ENCODE measurements at regions not wholly inside any gene's neighbourhood (a gene's known extent, or its start where the extent isn't known, plus 50 kb on each side); places are given as distances from the start of the nearest gene placed in this dataset.
"Not testable (repeated sequence)": the region's sequence is repeated elsewhere in the genome, so short reads cannot be mapped to it uniquely, and the experiment has no call there.

GRCh38 chr20:41783423-41784208 lies 165.4 kb upstream of the CHD6 start:
- no peak for DNase-seq (ENCODE audit: low read depth)

GRCh38 chr20:41782730-41783406 lies 164.7 kb upstream of the CHD6 start:
- DNase-seq (ENCODE audit: low read depth): no peak

GRCh38 chr20:41782255-41782654 lies 164.1 kb upstream of the CHD6 start:
- DNase-seq (ENCODE audit: low read depth): no peak

- DNase-seq (ENCODE audit: low read depth): no peak
Measured at GRCh38 chr20:41776421-41776820, 158.2 kb upstream of the CHD6 start.

- no peak for DNase-seq (ENCODE audit: low read depth)
Measured at GRCh38 chr20:41774291-41774690, 156.1 kb upstream of the CHD6 start.

- no peak for DNase-seq (ENCODE audit: low read depth)
Measured at GRCh38 chr20:41770965-41771364, 152.8 kb upstream of the CHD6 start.

- DNase-seq (ENCODE audit: low read depth): no peak
Measured at GRCh38 chr20:41770427-41770826, 152.2 kb upstream of the CHD6 start.

GRCh38 chr20:41769592-41770018 lies 151.4 kb upstream of the CHD6 start:
- no peak for DNase-seq (ENCODE audit: low read depth)

GRCh38 chr20:41750137-41750536 lies 132.0 kb upstream of the CHD6 start:
- DNase-seq (ENCODE audit: low read depth): no peak

GRCh38 chr20:41748756-41749582 lies 130.8 kb upstream of the CHD6 start:
- no peak for DNase-seq (ENCODE audit: low read depth)

- DNase-seq (ENCODE audit: low read depth): no peak
Measured at GRCh38 chr20:41748051-41748450, 129.9 kb upstream of the CHD6 start.

- no peak for DNase-seq (ENCODE audit: low read depth)
Measured at GRCh38 chr20:41747226-41747625, 129.0 kb upstream of the CHD6 start.

- DNase-seq (ENCODE audit: low read depth): no peak
Measured at GRCh38 chr20:41746635-41747034, 128.5 kb upstream of the CHD6 start.

- DNase-seq (ENCODE audit: low read depth): no peak
Measured at GRCh38 chr20:41738604-41739206, 120.5 kb upstream of the CHD6 start.

GRCh38 chr20:41735949-41736348 lies 117.8 kb upstream of the CHD6 start:
- no peak for DNase-seq (ENCODE audit: low read depth)

- DNase-seq (ENCODE audit: low read depth): peak; percentile 4
Measured at GRCh38 chr20:41734506-41734945, 116.3 kb upstream of the CHD6 start.

GRCh38 chr20:41733151-41733550 lies 115.0 kb upstream of the CHD6 start:
- DNase-seq (ENCODE audit: low read depth): no peak

GRCh38 chr20:41731198-41731597 lies 113.0 kb upstream of the CHD6 start:
- DNase-seq (ENCODE audit: low read depth): not testable (repeated sequence)

GRCh38 chr20:41727681-41728080 lies 109.5 kb upstream of the CHD6 start:
- not testable (repeated sequence) for DNase-seq (ENCODE audit: low read depth)

GRCh38 chr20:41726727-41727126 lies 108.5 kb upstream of the CHD6 start:
- no peak for DNase-seq (ENCODE audit: low read depth)

- no peak for DNase-seq (ENCODE audit: low read depth)
Measured at GRCh38 chr20:41719151-41719550, 101.0 kb upstream of the CHD6 start.

GRCh38 chr20:41717483-41717882 lies 99.3 kb upstream of the CHD6 start:
- DNase-seq (ENCODE audit: low read depth): no peak
